Right lobe of liver (tissue), 6 donors: ENCODE measurements at regions not wholly inside any gene's neighbourhood (a gene's known extent, or its start where the extent isn't known, plus 50 kb on each side); places are given as distances from the start of the nearest gene placed in this dataset.
A peak's percentile ranks its signal among the peaks of the same experiment; 100 is the strongest.
"Not testable (repeated sequence)": the region's sequence is repeated elsewhere in the genome, so short reads cannot be mapped to it uniquely, and the experiment has no call there.

ENCODE experiments used
- ATAC-seq, 4 donors: fragments of 200-7000 bp; cut with Tn5 transposase; one replicate each; pipeline ENCODE4 v1.9.1; 2020; ENCODE audit warnings: mild to moderate bottlenecking in 4 of 4, moderate library complexity in 4 of 4
- DNase-seq, 3 donors: peaks; one replicate each; pipeline ENCODE4 v3.0.0-alpha.2; 2020
- H3K27ac ChIP-seq, 3 donors: fragments of 200-600 bp; one replicate each; pipeline ENCODE4 v1.8.0; 2022
- H3K27me3 ChIP-seq, 2 donors: fragments of 200-600 bp; one replicate each; pipeline ENCODE4 v1.8.0; 2022
- H3K36me3 ChIP-seq, 4 donors: fragments of 200-600 bp; sonication (generic) in 1 of 4; one replicate each; pipeline versions ENCODE4 v1.5.1 to v1.8.0; 2017 to 2022; ENCODE audit warnings: control low read depth in 1 of 4
- H3K4me1 ChIP-seq, 4 donors: fragments of 200-600 bp; sonication (generic) in 1 of 4; one replicate each; pipeline versions ENCODE4 v1.5.1 to v1.8.0; 2017 to 2022; ENCODE audit warnings: control low read depth in 1 of 4
- H3K4me3 ChIP-seq, 3 donors: fragments of 200-600 bp; one replicate each; pipeline ENCODE4 v1.8.0; 2022
- H3K9me3 ChIP-seq, 4 donors: fragments of 200-600 bp; sonication (generic) in 1 of 4; one replicate each; pipeline versions ENCODE4 v1.5.1 to v1.8.0; 2017 to 2022; ENCODE audit warnings: control low read depth in 1 of 4
- CTCF ChIP-seq, 4 donors: fragments of 200-600 bp in 3 of 4; fragments of 450-650 bp in 1 of 4; IDR thresholded peaks; one replicate each; pipeline versions ENCODE4 v1.5.1 to v1.8.0; 2016 to 2022; ENCODE audit warnings: antibody characterized with exemption in 4 of 4, mild to moderate bottlenecking in 2 of 4
- POLR2A ChIP-seq: fragments of 450-650 bp; IDR thresholded peaks from one replicate; pipeline ENCODE4 v1.6.1; 2017; ENCODE audit warnings: antibody characterized with exemption, mild to moderate bottlenecking
- WGBS: methylation state at CpG from one replicate; pipeline ENCODE4 v1.1.6; 2018; ENCODE audit warnings: low coverage, low lambda C conversion rate; ENCODE audit not compliant: insufficient coverage; ENCODE audit errors: missing lambda C conversion rate; 5-methylcytosine and 5-hydroxymethylcytosine counted together
- intact Hi-C, 2 donors: fragments of 100-400 bp; cut with DNase I; formaldehyde crosslinking; loops; one replicate each; pipeline versions ENCODE4 v1.11.2 to v1.14.1; 2022
- donor health status: DM: no; HTN: yes; CAD: no.
- donor health status: DM: no; HTN: no; CAD: no.
- donor health status: DM: no; HTN: no; CAD: no.
- donor health status: DM: no; HTN: yes; CAD: no.
- donor health status: DM: no; HTN: yes; CAD: no.

- no peak for DNase-seq
- 36% methylated on average over 1 of the region's 1 CpG for WGBS
These were observed 591.3 kb downstream of the FAM133A start for GRCh38 chrX:94265323-94265722.

DNA sequence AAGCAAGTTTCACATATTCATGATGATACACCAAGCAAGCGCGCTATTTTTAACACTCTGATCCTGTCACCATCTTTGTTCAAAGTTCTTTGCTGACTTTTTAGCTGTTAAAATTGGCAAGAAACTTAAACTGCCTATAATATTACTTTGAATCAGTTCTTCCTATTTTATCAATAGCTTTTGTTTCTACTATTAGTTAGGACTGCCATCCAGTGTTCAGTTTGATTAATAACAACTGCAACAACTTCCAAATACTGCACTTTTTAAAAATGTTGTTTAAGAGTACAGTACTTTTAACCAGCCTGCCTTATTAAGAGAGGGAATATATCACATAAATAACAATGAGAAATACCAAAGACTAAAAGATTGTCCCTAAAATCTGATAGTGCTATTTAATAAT is 614.3 kb downstream of the FAM133A start:
- H3K4me3 ChIP-seq = no peak overlapping the region
- TF ChIP-seq CTCF (IDR thresholded peaks at IDR 0.05) (peak; percentile 15 to 34 (median 23)), POLR2A (no peak)
- peaks cover 4 to 5% of the 10 kb centered on the region in 2 donors for H3K27me3 ChIP-seq
- intact Hi-C loops = no loop called here
- no peaks in the 10 kb centered on the region for H3K36me3 ChIP-seq
- no peaks in the 10 kb centered on the region for H3K4me1 ChIP-seq
- ATAC-seq = no peak
- WGBS = 43% methylated on average over 2 of the region's 2 CpGs
- no peak overlapping the region for H3K27ac ChIP-seq
- no peaks in the 10 kb centered on the region for H3K9me3 ChIP-seq
- DNase-seq = no peak

More at GRCh38 chrX:94265323-94265722, 591.3 kb downstream of the FAM133A start:
- intact Hi-C loops = no loop called here
- no peak for ATAC-seq
- Histone ChIP-seq H3K4me3 (no peak overlapping the region), H3K4me1 (no peaks in the 10 kb centered on the region), H3K9me3 (no peaks in the 10 kb centered on the region), H3K27ac (no peak overlapping the region), H3K36me3 (no peaks in the 10 kb centered on the region), H3K27me3 (no peaks in the 10 kb centered on the region)
- TF ChIP-seq POLR2A (no peak), CTCF (IDR thresholded peaks at IDR 0.05) (no peak)

DNA sequence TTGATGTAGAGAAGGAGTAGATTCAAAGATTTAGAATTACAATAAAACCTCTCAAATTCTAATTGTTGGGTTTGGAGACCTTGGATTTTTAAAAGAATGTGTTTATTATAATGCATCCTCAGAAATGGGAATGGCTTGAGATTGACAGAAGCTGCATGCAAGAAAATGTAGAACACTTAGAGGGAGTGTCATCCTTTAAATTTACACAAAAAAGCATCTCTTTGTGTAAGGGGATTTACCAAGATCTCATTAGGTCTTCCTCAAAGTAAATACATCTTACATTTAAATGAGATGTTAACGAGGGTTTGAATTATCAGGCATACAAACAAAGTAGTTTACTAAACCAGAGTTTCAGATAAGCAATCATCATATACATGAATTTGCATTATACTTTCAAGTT is 615.0 kb downstream of the FAM133A start:
- ATAC-seq = no peak
- intact Hi-C loops = no loop called here

GRCh38 chrX:94302446-94302845 is 628.4 kb downstream of the FAM133A start:
- no peak for TF ChIP-seq POLR2A
- no peaks in the 10 kb centered on the region for H3K9me3 ChIP-seq
- H3K27ac ChIP-seq = no peak overlapping the region
- WGBS = 57% methylated on average over 1 of the region's 2 CpGs
- H3K4me1 ChIP-seq = no peaks in the 10 kb centered on the region
- intact Hi-C loops = no loop called here
- peaks cover 0 to 4% of the 10 kb centered on the region in 2 donors for H3K27me3 ChIP-seq
- H3K36me3 ChIP-seq = no peaks in the 10 kb centered on the region
- ATAC-seq (no peak), DNase-seq (no peak)
- H3K4me3 ChIP-seq = no peak overlapping the region

More for the DNA sequence above, 615.0 kb downstream of the FAM133A start:
- Histone ChIP-seq H3K27ac (no peak overlapping the region), H3K27me3 (peaks cover 0 to 4% of the 10 kb centered on the region in 2 donors), H3K36me3 (no peaks in the 10 kb centered on the region), H3K9me3 (no peaks in the 10 kb centered on the region), H3K4me3 (no peak overlapping the region), H3K4me1 (no peaks in the 10 kb centered on the region)
- no peak for DNase-seq
- 10% methylated on average over 1 of the region's 1 CpG for WGBS
- TF ChIP-seq POLR2A (no peak), CTCF (IDR thresholded peaks at IDR 0.05) (no peak)

- ATAC-seq (no peak), DNase-seq (no peak)
- Histone ChIP-seq H3K27ac (no peak overlapping the region), H3K4me1 (no peaks in the 10 kb centered on the region), H3K36me3 (no peaks in the 10 kb centered on the region), H3K4me3 (no peak overlapping the region), H3K9me3 (no peaks in the 10 kb centered on the region), H3K27me3 (no peaks in the 10 kb centered on the region)
- intact Hi-C loops = no loop called here
- WGBS = 33% methylated on average over 1 of the region's 1 CpG
- TF ChIP-seq POLR2A (no peak), CTCF (IDR thresholded peaks at IDR 0.05) (no peak)
These were observed 655.2 kb downstream of the FAM133A start for GRCh38 chrX:94329182-94329581.

- H3K27me3 ChIP-seq, H3K9me3 ChIP-seq, H3K36me3 ChIP-seq, H3K27ac ChIP-seq, H3K4me1 ChIP-seq, ATAC-seq, H3K4me3 ChIP-seq, DNase-seq, intact Hi-C loops: not testable (repeated sequence)
- WGBS = 66% methylated on average over 7 of the region's 7 CpGs
These were observed 667.7 kb downstream of the FAM133A start for GRCh38 chrX:94341730-94342129.
